ENCODE measurements at regions not wholly inside any gene's neighbourhood (a gene's known extent, or its start where the extent isn't known, plus 50 kb on each side); places are given as distances from the start of the nearest gene placed in this dataset.

GRCh38 chr6:92822222-92822621, 597.1 kb downstream of the EPHA7 start:
- ATAC-seq: no peak
- no peak for DNase-seq

DNA sequence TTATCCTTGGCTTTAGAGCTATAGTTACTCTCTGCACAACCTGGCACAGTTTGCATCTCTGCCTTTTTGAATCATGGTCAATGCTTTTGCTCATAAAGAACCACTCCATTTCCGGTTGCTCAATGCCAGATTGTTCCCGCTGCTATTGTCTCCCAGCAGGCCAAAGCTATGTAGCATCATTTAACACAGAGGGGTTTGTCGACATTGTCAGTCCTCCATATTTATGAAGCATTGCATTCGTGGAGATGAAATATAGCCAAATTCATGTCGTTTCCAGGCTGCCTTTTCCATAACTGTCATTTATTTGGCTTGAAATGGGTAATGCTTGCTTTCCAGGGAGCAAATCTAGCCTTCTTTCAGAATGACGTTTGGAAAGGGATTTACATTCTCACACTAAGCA, 598.8 kb downstream of the EPHA7 start:
- ATAC-seq (no peak), DNase-seq (no peak)

DNA sequence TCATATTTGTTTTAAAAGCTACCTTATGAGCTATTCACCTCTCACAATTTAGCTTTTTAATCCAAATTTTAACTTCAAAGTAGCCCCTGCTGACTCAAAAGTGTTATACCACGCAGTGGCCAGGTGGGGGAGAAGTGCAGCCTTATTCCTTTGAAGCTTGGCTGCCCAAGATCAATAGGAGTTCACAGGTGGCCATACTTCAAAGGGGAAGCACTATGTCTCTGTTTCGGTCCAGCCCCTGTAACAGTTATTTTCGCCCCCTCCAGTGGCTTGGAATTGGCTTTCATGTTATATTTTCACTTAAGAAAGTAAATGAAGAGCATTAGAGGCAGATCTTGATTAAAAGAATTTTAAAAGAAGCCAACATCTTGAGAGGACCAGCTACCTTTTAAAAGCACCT, 608.4 kb downstream of the EPHA7 start:
- no peak for ATAC-seq
- peak; percentile 7 for DNase-seq

GRCh38 chr6:92806254-92806653, 613.1 kb downstream of the EPHA7 start:
- no peak for DNase-seq
- no peak for ATAC-seq

DNA sequence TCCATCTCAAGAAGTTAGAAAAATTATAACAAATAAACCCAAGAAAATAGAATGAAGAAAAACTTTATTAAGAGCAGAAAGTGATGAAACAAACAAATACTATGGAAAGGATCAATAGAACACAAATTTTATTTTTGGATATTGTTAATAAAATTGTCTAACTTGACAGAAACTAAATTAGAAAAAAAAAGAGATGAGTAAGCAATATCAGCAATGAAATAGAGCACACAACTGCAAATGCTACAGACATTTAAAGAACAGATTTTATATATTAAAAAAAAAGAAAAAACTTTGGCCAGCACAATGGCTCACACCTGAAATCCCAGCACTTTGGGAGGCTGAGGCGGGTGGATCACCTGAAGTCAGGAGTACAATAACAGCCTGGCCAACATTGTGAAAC, 628.0 kb downstream of the EPHA7 start:
- no peak for ATAC-seq
- no peak for DNase-seq

GRCh38 chr6:92790381-92790780, 629.0 kb downstream of the EPHA7 start:
- no peak for DNase-seq
- ATAC-seq: no peak

- ATAC-seq (no peak), DNase-seq (no peak)
Observed at GRCh38 chr6:92784235-92784634, 635.1 kb downstream of the EPHA7 start.

- no peak for ATAC-seq
- DNase-seq: no peak
Observed at GRCh38 chr6:92779746-92780145, 639.6 kb downstream of the EPHA7 start.

DNA sequence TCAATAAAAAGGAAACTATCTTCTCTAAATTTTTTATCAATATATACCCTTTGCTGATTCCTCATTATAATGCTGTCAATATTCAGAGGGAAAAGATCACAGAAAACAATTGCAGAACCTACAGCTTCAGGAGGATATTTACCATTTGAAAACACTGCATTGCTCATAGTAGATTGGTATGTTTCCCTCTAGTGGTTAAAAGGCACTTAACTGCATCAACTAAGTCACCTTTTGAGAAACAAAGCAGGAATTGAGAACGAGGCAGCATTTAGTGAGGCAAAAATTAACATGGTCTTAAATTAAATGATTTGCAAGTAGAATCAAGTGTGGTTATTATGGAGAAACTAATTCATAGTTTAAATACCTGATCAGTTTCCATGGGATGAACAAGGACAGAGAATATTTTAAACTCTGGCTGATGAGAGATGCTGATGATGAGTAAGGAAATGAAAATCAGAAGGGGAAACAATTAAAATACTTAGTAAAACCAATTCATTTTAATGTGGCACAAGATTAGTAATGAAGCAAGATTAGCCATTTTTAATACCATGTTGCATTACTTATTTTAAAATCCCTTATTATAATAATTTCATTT, 642.1 kb downstream of the EPHA7 start:
- no peak for DNase-seq
- no peak for ATAC-seq

- DNase-seq (no peak), ATAC-seq (no peak)
Observed at GRCh38 chr6:92770540-92770939, 648.8 kb downstream of the EPHA7 start.

DNA sequence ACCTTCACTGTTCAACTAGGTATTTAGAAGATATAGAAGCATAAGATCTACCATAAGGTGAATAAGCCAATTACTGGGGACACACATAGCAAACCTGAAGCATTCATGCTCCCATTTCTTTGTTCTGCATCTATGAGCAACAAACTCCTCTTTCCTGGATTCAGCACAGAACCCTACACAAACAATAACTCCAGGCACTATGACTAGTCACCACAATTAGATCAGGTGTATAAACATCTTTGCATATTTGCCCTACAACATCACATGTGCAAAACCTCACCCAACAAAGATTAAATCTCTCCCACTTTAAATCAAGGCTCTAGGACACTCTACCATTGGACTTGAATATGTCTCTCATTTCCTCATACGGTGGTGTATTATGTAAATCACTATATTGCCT, 652.3 kb downstream of the EPHA7 start:
- DNase-seq (no peak), ATAC-seq (no peak)

DNA sequence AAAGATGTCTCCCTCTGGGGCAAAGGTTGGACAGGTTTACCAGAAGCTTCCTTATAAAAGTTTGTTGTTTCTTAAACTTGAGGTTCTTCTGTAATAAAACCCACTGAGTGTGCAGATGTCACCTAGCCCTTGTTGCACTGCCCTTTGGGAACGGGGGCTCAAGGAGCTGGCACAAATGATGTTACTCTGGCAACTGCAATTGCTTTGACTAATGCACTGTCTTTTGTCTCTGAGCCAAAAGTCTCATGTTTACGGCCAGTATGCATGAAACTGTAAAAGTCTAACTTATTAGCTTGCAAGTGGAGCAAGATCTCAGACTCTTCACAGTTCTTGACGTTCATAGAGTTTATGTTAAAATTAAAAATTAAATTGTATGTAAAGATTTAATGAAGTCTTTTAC, 655.7 kb downstream of the EPHA7 start:
- no peak for DNase-seq
- no peak for ATAC-seq

- no peak for ATAC-seq
- no peak for DNase-seq
Observed at GRCh38 chr6:92763274-92763584, 656.1 kb downstream of the EPHA7 start.

DNA sequence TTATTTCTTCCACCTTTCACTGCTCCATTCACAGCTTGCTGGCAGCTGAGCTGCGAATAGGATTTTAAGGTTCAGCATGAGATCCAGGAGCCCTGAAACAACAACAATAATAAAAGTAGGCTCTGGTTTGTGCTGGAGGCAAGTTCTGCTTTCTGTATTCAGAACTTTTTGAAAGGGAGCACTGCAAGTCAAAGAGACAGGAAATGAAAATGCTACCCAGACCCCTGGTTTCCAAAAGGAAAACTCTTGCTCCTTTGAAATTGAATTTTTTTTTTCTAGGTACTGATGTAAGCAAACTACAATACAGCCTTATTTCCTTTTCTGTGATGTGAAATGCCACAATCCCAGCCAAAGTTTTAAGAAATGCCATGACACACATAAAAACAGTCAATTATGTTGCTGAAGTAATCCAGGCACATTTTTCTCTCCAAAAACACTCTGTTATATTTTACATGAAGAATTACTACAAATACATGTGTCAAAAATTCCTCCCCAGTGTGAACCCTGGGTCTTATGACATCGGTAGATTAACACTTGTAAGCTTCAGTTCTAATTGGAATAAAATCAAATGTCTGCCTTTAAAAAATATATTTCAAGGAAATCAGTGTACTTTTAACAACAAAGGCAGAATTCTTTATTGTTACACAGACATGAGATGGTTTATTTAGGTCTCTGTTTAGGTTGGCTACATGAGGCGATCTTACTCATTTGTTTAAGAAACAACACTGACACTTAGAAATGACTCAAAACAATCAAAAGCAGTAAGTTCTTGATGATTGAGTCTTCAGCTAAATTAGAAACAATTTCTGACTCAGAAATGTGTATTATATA, 656.7 kb downstream of the EPHA7 start:
- DNase-seq: no peak

DNA sequence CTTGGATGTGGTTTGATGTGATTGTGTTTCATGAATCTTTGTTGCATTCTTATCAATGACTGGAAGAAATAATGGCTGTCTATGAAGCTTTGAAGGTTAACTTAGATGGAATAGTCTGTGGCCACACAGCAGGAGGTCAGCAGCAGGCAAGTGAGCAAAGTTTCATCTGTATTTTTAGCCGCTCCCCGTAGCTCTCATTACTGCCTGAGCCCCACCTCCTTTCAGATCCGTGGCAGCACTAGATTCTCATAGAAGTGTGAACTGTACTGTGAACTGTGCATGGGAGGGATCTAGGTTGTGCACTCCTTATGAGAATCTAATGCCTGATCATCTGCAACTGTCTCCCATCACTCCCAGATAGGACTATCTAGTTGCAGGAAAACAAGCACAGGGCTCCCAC, 660.2 kb downstream of the EPHA7 start:
- ATAC-seq (no peak), DNase-seq (no peak)

More for the DNA sequence above, 656.7 kb downstream of the EPHA7 start:
- ATAC-seq: no peak

GRCh38 chr6:92757925-92758324, 661.4 kb downstream of the EPHA7 start:
- no peak for DNase-seq
- ATAC-seq: no peak

DNA sequence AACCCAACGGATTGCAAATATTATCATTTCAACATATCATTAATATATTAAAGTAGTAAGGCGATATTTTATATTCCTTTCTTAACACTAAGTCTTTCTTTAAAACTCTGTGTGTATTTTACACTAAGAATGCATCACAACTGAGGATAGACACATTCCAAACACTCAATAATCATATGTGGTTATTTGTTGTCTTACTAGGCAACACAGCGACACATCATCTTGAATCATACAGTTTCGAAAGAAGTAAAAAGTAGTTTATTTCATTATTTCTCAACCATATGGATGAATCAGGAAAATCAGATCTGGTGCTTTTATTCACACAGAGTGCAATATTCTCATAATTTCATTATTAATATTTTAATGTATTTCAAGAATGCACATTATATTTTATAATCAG, 662.4 kb downstream of the EPHA7 start:
- no peak for DNase-seq
- ATAC-seq: no peak

GRCh38 chr6:92753956-92754355, 665.4 kb downstream of the EPHA7 start:
- DNase-seq: no peak
- ATAC-seq: no peak

- DNase-seq (no peak), ATAC-seq (no peak)
Observed at GRCh38 chr6:92752114-92752513, 667.2 kb downstream of the EPHA7 start.

- DNase-seq (no peak), ATAC-seq (no peak)
Observed at GRCh38 chr6:92748131-92748530, 671.2 kb downstream of the EPHA7 start.

- ATAC-seq: no peak
- no peak for DNase-seq
Observed at GRCh38 chr6:92737983-92738382, 681.4 kb downstream of the EPHA7 start.

DNA sequence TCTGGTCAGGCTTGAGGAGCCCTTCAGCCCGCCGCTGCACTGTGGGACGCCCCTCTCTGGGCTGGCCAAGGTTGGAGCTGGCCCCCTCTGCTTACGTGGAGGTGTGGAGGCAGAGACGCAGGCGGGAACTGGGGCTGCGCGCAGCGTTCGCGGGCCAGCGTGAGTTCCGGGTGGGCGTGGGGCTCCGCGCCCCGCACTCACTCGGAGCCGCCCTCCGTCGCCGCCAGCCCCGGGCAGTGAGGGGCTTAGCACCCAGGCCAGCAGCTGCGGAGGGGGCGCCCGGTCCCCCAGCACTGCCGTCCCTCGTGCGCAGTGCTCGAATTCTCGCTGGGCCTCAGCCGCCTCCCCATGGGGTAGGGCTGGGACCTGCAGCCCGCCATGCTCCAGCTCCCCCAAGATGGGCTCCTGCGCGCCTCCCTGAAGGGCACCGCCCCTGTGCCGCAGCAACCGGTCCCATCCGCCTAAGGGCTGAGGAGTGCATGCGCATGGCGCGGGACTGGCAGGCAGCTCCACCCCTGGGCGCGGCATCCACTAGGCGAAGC, 695.9 kb downstream of the EPHA7 start:
- ATAC-seq (peak; percentile 19), DNase-seq (no peak)

GRCh38 chr6:92719773-92720172, 699.6 kb downstream of the EPHA7 start:
- no peak for DNase-seq
- no peak for ATAC-seq

DNA sequence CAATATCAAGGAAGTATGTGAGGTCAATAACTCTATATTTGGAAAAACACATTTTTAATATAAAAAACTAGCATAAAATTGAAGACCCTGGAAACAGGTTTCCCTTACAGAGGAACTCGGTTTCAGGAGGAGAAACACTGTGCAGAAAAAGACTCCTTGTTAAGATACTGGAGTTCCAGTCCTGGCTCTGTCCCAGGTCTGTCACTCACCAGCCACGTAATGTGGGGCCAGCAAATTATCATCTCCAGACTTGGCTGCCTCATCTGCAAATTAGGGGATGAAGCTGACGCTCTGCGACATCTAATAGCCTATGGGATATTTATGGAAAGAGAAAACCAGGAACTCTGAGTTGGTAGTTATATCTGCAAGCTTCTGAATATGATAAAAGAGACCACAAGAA, 702.7 kb downstream of the EPHA7 start:
- DNase-seq (no peak), ATAC-seq (no peak)

Data from stimulated activated naive CD8-positive, alpha-beta T cell treated with anti-CD3 and anti-CD28 coated beads, Interleukin-15, Interleukin-2, amounts not matched to agents 100 U/mL and 50 U/mL, for 24 hours (primary cell).